Chondrocyte (in vitro differentiated cells): ENCODE measurements at regions not wholly inside any gene's neighbourhood (a gene's known extent, or its start where the extent isn't known, plus 50 kb on each side); places are given as distances from the start of the nearest gene placed in this dataset.

ENCODE experiments used
- DNase-seq: peaks from one replicate; pipeline ENCODE4 v3.0.0; 2021; ENCODE audit warnings: mixed read lengths, low spot score
- H3K27ac Mint-ChIP-seq: one replicate; pipeline ENCODE4 v1.8.0; 2021; ENCODE audit warnings: mild to moderate bottlenecking, moderate library complexity, mixed read lengths; ENCODE audit not compliant: unreplicated experiment
- H3K27me3 Mint-ChIP-seq: 2 replicates; pipeline ENCODE4 v1.8.0; 2021; ENCODE audit warnings: low read depth, mixed read lengths
- H3K36me3 Mint-ChIP-seq: 2 replicates; pipeline ENCODE4 v1.8.0; 2021; ENCODE audit warnings: low read depth, mixed read lengths
- H3K4me1 Mint-ChIP-seq: 2 replicates; pipeline ENCODE4 v1.8.0; 2021; ENCODE audit warnings: low read depth, mild to moderate bottlenecking, mixed read lengths
- H3K4me3 Mint-ChIP-seq: one replicate; pipeline ENCODE4 v1.8.0; 2021; ENCODE audit warnings: mild to moderate bottlenecking, moderate library complexity, mixed read lengths; ENCODE audit not compliant: unreplicated experiment
- H3K9me3 Mint-ChIP-seq: 2 replicates; pipeline ENCODE4 v1.8.0; 2021; ENCODE audit warnings: low read depth, mixed read lengths
- TF ChIP-seq, protein P1 (sequence below): fragments of 200-600 bp; sonication (generic); IDR thresholded peaks from 2 replicates; pipeline ENCODE4 v1.5.0; 2021; ENCODE audit warnings: antibody characterized with exemption, mild to moderate bottlenecking, moderate library complexity

DNA sequence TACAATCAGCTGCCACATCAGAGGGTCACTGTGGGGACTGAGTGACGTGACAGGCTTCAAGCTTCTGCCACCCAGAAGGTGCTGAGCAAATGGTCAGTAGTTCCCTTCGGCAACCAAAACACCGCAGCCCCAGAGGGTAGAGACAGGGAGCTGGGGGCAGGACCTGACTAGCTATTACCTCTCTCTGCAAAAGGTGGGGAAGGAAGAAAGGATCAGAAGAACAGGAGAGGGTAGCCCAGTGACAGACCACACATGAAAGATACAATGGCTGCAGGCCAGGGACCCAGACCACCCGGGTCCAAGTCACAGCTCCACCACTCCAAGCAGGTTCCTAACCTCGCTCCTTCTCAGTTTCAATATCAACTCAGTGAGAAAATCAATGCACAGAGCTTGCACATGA, 377.1 kb downstream of the NPHP4 start:
- Mint-ChIP-seq H3K36me3 (no peaks in the 10 kb centered on the region), H3K27me3 (no peaks in the 10 kb centered on the region), H3K4me1 (no peaks in the 10 kb centered on the region), H3K4me3 (no peak overlapping the region), H3K9me3 (peaks cover 20% of the 10 kb centered on the region), H3K27ac (no peak overlapping the region)
- TF ChIP-seq, protein P1, sequence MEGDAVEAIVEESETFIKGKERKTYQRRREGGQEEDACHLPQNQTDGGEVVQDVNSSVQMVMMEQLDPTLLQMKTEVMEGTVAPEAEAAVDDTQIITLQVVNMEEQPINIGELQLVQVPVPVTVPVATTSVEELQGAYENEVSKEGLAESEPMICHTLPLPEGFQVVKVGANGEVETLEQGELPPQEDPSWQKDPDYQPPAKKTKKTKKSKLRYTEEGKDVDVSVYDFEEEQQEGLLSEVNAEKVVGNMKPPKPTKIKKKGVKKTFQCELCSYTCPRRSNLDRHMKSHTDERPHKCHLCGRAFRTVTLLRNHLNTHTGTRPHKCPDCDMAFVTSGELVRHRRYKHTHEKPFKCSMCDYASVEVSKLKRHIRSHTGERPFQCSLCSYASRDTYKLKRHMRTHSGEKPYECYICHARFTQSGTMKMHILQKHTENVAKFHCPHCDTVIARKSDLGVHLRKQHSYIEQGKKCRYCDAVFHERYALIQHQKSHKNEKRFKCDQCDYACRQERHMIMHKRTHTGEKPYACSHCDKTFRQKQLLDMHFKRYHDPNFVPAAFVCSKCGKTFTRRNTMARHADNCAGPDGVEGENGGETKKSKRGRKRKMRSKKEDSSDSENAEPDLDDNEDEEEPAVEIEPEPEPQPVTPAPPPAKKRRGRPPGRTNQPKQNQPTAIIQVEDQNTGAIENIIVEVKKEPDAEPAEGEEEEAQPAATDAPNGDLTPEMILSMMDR: no peak
- no peak for DNase-seq

DNA sequence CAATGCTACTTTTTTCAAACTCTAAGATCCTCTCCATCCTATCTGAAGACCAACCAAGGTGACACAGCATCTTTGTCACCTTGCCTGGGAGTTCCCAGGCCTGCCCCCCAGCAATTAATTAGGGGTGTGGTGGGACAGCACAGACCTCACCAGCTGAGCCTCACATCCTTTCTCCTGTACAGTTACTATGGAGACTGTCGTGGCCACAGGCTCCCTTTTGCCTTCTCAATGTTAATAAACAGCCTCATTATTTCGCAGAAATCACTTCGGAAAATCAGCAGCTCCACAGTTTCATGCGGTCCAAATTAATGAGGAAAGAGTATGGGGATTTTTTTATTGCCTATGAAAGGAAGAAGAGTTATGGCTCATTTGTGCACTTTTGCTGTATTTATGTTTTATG, 378.3 kb downstream of the NPHP4 start:
- Mint-ChIP-seq H3K27me3 (no peaks in the 10 kb centered on the region), H3K4me3 (no peak overlapping the region), H3K4me1 (no peaks in the 10 kb centered on the region), H3K9me3 (peaks cover 23% of the 10 kb centered on the region), H3K36me3 (no peaks in the 10 kb centered on the region), H3K27ac (no peak overlapping the region)
- DNase-seq: no peak
- TF ChIP-seq, protein P1: no peak

DNA sequence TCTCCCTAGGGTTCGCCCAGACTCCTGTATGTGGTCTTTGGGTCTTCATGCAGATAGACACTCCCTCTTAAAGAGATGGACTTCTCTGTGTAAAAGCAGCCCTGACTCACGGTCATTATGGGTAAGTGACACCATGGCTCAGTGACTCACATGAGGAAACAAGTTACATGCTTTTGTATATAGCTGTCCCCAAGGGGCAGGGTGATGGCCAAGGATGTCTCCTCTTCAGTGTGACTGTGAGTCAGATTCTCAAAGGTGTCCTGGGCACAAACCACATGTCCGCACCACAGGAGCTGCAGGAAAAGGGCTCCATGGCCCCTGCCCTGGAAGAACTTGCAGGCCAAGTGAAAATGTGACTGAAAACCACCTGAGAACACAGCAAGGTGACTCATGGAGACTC, 380.4 kb downstream of the NPHP4 start:
- DNase-seq: no peak
- Mint-ChIP-seq H3K4me3 (no peak overlapping the region), H3K9me3 (peaks cover 21% of the 10 kb centered on the region), H3K27me3 (no peaks in the 10 kb centered on the region), H3K4me1 (no peaks in the 10 kb centered on the region), H3K27ac (no peak overlapping the region), H3K36me3 (no peaks in the 10 kb centered on the region)
- TF ChIP-seq, protein P1: no peak

DNA sequence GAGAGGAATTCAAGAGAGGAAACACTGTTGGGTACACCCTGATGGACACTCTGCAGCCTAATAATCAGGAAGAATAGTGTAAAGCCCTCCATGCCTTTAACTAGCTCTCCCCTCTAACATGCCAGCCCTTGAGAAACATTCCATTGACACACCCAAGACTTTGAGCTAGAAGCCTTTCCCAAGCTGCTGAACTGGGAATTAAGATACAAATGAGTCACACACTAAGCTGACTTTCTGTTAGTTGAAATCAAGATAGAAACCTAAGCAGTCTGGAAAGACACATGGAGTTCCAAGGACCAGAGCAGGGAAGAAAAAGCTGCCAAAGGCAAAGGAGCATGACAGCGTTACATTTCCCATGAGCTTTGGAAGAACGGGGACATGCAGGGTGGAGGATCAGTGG, 380.8 kb downstream of the NPHP4 start:
- Mint-ChIP-seq H3K27ac (no peak overlapping the region), H3K36me3 (no peaks in the 10 kb centered on the region), H3K4me1 (no peaks in the 10 kb centered on the region), H3K9me3 (peaks cover 21% of the 10 kb centered on the region), H3K4me3 (no peak overlapping the region), H3K27me3 (no peaks in the 10 kb centered on the region)
- no peak for DNase-seq
- TF ChIP-seq, protein P1: no peak

DNA sequence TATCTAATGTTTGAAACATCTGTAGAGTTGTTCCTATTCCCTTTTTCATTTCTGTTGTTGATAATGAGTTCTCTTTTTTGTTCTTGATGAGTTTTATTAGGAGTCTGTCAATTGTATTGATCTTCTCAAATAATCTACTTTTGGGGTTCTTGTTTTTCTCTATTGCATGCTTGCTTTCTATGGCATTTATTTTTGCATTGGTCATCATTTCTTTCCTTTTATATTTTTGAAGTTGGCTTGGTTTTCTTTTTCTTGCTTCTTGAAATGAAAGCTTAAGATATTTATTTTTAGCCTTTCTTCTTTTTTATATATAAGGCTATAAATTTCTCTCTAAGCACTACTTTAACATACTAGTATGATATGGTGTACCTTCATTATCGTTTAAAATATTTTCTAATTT, 381.8 kb downstream of the NPHP4 start:
- no peak for DNase-seq
- no peaks in the 10 kb centered on the region for H3K27me3 Mint-ChIP-seq
- no peaks in the 10 kb centered on the region for H3K4me1 Mint-ChIP-seq
- H3K9me3 Mint-ChIP-seq: peaks cover 21% of the 10 kb centered on the region
- TF ChIP-seq, protein P1: no peak
- no peaks in the 10 kb centered on the region for H3K36me3 Mint-ChIP-seq
- no peak overlapping the region for H3K27ac Mint-ChIP-seq
- H3K4me3 Mint-ChIP-seq: no peak overlapping the region
